ENCODE measurements at regions not wholly inside any gene's neighbourhood (a gene's known extent, or its start where the extent isn't known, plus 50 kb on each side); places are given as distances from the start of the nearest gene placed in this dataset.

DNA sequence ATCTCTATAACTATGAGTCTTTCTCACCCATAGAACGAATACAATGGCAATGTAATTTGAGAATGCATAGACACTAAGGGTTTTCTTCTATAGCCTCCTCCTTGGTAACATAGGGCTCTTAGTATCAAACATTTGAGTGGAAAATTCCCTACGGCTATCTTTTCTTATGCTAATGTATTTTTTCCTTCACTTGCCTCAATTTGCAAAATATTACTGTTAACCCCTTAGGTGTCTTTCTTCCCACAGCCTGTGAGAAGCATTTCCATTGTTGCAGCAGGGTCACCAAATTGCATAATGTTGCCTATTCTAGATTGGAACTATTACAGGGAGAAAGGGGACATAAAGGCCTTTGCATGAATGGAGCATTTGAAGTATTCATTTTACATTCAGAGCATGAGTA, 140.5 kb upstream of the RAPGEF2 start (continued):
- TF ChIP-seq, protein P1, sequence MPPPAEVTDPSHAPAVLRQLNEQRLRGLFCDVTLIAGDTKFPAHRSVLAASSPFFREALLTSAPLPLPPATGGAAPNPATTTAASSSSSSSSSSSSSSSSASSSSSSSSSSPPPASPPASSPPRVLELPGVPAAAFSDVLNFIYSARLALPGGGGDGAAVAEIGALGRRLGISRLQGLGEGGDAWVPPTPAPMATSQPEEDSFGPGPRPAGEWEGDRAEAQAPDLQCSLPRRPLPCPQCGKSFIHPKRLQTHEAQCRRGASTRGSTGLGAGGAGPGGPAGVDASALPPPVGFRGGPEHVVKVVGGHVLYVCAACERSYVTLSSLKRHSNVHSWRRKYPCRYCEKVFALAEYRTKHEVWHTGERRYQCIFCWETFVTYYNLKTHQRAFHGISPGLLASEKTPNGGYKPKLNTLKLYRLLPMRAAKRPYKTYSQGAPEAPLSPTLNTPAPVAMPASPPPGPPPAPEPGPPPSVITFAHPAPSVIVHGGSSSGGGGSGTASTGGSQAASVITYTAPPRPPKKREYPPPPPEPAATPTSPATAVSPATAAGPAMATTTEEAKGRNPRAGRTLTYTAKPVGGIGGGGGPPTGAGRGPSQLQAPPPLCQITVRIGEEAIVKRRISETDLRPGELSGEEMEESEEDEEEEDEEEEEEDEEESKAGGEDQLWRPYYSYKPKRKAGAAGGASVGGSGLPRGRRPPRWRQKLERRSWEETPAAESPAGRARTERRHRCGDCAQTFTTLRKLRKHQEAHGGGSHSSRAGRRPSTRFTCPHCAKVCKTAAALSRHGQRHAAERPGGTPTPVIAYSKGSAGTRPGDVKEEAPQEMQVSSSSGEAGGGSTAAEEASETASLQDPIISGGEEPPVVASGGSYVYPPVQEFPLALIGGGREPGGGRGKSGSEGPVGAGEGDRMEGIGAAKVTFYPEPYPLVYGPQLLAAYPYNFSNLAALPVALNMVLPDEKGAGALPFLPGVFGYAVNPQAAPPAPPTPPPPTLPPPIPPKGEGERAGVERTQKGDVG (CRISPR knock-in tag; IDR thresholded peaks at IDR 0.05), result no peak
- TF ChIP-seq LARP7 (IDR thresholded peaks at IDR 0.05) (no peak), PAX8 (IDR thresholded peaks at IDR 0.05) (no peak), JUND (IDR thresholded peaks at IDR 0.05; ENCODE audit: low read depth, low read length) (no peak), GATAD2B (conservative IDR thresholded peaks at IDR 0.05; ENCODE audit: low read depth) (no peak), IRF4 (IDR thresholded peaks at IDR 0.05; ENCODE audit: low read depth, low read length) (no peak), CBX5 (IDR thresholded peaks at IDR 0.05; ENCODE audit: low read depth) (no peak), ZNF217 (IDR thresholded peaks at IDR 0.05) (no peak), ZNF207 (IDR thresholded peaks at IDR 0.05; ENCODE audit: borderline replicate concordance) (no peak), BACH1 (IDR thresholded peaks at IDR 0.05; ENCODE audit: borderline replicate concordance) (no peak), CHD4 (IDR thresholded peaks at IDR 0.05) (no peak)
- TF ChIP-seq, protein P2, sequence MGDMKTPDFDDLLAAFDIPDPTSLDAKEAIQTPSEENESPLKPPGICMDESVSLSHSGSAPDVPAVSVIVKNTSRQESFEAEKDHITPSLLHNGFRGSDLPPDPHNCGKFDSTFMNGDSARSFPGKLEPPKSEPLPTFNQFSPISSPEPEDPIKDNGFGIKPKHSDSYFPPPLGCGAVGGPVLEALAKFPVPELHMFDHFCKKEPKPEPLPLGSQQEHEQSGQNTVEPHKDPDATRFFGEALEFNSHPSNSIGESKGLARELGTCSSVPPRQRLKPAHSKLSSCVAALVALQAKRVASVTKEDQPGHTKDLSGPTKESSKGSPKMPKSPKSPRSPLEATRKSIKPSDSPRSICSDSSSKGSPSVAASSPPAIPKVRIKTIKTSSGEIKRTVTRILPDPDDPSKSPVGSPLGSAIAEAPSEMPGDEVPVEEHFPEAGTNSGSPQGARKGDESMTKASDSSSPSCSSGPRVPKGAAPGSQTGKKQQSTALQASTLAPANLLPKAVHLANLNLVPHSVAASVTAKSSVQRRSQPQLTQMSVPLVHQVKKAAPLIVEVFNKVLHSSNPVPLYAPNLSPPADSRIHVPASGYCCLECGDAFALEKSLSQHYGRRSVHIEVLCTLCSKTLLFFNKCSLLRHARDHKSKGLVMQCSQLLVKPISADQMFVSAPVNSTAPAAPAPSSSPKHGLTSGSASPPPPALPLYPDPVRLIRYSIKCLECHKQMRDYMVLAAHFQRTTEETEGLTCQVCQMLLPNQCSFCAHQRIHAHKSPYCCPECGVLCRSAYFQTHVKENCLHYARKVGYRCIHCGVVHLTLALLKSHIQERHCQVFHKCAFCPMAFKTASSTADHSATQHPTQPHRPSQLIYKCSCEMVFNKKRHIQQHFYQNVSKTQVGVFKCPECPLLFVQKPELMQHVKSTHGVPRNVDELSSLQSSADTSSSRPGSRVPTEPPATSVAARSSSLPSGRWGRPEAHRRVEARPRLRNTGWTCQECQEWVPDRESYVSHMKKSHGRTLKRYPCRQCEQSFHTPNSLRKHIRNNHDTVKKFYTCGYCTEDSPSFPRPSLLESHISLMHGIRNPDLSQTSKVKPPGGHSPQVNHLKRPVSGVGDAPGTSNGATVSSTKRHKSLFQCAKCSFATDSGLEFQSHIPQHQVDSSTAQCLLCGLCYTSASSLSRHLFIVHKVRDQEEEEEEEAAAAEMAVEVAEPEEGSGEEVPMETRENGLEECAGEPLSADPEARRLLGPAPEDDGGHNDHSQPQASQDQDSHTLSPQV (IDR thresholded peaks at IDR 0.05), result no peak
- TF ChIP-seq, protein P3, sequence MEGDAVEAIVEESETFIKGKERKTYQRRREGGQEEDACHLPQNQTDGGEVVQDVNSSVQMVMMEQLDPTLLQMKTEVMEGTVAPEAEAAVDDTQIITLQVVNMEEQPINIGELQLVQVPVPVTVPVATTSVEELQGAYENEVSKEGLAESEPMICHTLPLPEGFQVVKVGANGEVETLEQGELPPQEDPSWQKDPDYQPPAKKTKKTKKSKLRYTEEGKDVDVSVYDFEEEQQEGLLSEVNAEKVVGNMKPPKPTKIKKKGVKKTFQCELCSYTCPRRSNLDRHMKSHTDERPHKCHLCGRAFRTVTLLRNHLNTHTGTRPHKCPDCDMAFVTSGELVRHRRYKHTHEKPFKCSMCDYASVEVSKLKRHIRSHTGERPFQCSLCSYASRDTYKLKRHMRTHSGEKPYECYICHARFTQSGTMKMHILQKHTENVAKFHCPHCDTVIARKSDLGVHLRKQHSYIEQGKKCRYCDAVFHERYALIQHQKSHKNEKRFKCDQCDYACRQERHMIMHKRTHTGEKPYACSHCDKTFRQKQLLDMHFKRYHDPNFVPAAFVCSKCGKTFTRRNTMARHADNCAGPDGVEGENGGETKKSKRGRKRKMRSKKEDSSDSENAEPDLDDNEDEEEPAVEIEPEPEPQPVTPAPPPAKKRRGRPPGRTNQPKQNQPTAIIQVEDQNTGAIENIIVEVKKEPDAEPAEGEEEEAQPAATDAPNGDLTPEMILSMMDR (IDR thresholded peaks at IDR 0.05 in 2 of 3, conservative IDR thresholded peaks at IDR 0.05 in 1 of 3; ENCODE audit: control insufficient read depth in 2 of 3, extremely low read depth in 1 of 3, insufficient read depth in 1 of 3, low read depth in 3 of 3, low read length in 3 of 3), result no peak
- TF ChIP-seq, protein P4, sequence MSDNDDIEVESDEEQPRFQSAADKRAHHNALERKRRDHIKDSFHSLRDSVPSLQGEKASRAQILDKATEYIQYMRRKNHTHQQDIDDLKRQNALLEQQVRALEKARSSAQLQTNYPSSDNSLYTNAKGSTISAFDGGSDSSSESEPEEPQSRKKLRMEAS (IDR thresholded peaks at IDR 0.05; ENCODE audit: low read depth, low read length), result no peak
- TF ChIP-seq, protein P5, sequence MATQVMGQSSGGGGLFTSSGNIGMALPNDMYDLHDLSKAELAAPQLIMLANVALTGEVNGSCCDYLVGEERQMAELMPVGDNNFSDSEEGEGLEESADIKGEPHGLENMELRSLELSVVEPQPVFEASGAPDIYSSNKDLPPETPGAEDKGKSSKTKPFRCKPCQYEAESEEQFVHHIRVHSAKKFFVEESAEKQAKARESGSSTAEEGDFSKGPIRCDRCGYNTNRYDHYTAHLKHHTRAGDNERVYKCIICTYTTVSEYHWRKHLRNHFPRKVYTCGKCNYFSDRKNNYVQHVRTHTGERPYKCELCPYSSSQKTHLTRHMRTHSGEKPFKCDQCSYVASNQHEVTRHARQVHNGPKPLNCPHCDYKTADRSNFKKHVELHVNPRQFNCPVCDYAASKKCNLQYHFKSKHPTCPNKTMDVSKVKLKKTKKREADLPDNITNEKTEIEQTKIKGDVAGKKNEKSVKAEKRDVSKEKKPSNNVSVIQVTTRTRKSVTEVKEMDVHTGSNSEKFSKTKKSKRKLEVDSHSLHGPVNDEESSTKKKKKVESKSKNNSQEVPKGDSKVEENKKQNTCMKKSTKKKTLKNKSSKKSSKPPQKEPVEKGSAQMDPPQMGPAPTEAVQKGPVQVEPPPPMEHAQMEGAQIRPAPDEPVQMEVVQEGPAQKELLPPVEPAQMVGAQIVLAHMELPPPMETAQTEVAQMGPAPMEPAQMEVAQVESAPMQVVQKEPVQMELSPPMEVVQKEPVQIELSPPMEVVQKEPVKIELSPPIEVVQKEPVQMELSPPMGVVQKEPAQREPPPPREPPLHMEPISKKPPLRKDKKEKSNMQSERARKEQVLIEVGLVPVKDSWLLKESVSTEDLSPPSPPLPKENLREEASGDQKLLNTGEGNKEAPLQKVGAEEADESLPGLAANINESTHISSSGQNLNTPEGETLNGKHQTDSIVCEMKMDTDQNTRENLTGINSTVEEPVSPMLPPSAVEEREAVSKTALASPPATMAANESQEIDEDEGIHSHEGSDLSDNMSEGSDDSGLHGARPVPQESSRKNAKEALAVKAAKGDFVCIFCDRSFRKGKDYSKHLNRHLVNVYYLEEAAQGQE (IDR thresholded peaks at IDR 0.05; ENCODE audit: low read depth, low read length), result no peak
